Common myeloid progenitor, CD34-positive (primary cell): ENCODE measurements at regions not wholly inside any gene's neighbourhood (a gene's known extent, or its start where the extent isn't known, plus 50 kb on each side); places are given as distances from the start of the nearest gene placed in this dataset.

Experiments
- CTCF ChIA-PET: fragments of 350-600 bp; sonication (Branson Sonifier 250); formaldehyde crosslinking; loops from one replicate; lab custom pipeline; 2021; ENCODE audit warnings: antibody characterized with exemption; lab: Charles Lee
- POLR2A ChIA-PET: fragments of 350-600 bp; sonication (Branson Sonifier 250); formaldehyde crosslinking; loops from one replicate; lab custom pipeline; 2021; ENCODE audit warnings: antibody characterized with exemption; lab: Charles Lee
- DNase-seq, 3 donors: peaks; one replicate each; pipeline versions ENCODE4 v3.0.0 to v3.0.0-alpha.2; 2013
- H3K27ac ChIP-seq, 2 experiments: 1 replicate in 1 of 2; 2 replicates in 1 of 2; pipeline ENCODE4 v1.7.0; 2013; ENCODE audit warnings: inconsistent platforms in 2 of 2, low read length in 2 of 2, mild to moderate bottlenecking in 2 of 2, low read depth in 1 of 2, moderate library complexity in 1 of 2; ENCODE audit not compliant: severe bottlenecking in 2 of 2, insufficient read depth in 1 of 2, poor library complexity in 1 of 2
- H3K27me3 ChIP-seq, 5 experiments: replicated peaks in 2 of 5; 1 replicate in 3 of 5; 2 replicates in 2 of 5; pipeline versions ENCODE4 v1.6.1 to v1.7.0; 2013; ENCODE audit warnings: low read length in 4 of 5, mild to moderate bottlenecking in 2 of 5, moderate library complexity in 2 of 5, inconsistent platforms in 1 of 5; ENCODE audit not compliant: insufficient read depth in 5 of 5, control insufficient read depth in 4 of 5
- H3K36me3 ChIP-seq, 4 experiments: 1 replicate in 2 of 4; 2 replicates in 2 of 4; pipeline versions ENCODE4 v1.6.1 to v1.7.0; 2013; ENCODE audit warnings: low read length in 3 of 4, control low read depth in 1 of 4, mild to moderate bottlenecking in 1 of 4; ENCODE audit not compliant: control insufficient read depth in 4 of 4, insufficient read depth in 4 of 4
- H3K4me1 ChIP-seq, 4 experiments: 1 replicate in 3 of 4; 2 replicates in 1 of 4; pipeline versions ENCODE4 v1.6.1 to v1.7.1; 2013; ENCODE audit warnings: low read length in 3 of 4, mild to moderate bottlenecking in 3 of 4, control low read depth in 1 of 4, inconsistent platforms in 1 of 4, moderate library complexity in 1 of 4; ENCODE audit not compliant: control insufficient read depth in 4 of 4, insufficient read depth in 4 of 4; ENCODE audit errors: control extremely low read depth in 1 of 4
- H3K4me3 ChIP-seq, 7 experiments: 1 replicate in 4 of 7; 2 replicates in 3 of 7; pipeline versions ENCODE4 v1.5.1 to v1.7.0; 2013; ENCODE audit warnings: mild to moderate bottlenecking in 7 of 7, low read length in 6 of 7, moderate library complexity in 6 of 7, inconsistent platforms in 2 of 7, low read depth in 2 of 7, control low read depth in 1 of 7; ENCODE audit not compliant: insufficient read depth in 4 of 7, control insufficient read depth in 1 of 7; ENCODE audit errors: extremely low read depth in 1 of 7
- H3K9me3 ChIP-seq, 5 experiments: 1 replicate in 4 of 5; 2 replicates in 1 of 5; pipeline versions ENCODE4 v1.6.1 to v1.7.1; 2013; ENCODE audit warnings: low read length in 4 of 5, mild to moderate bottlenecking in 2 of 5, inconsistent platforms in 1 of 5, low read depth in 1 of 5, moderate library complexity in 1 of 5; ENCODE audit not compliant: control insufficient read depth in 4 of 5, insufficient read depth in 2 of 5; ENCODE audit errors: control extremely low read depth in 1 of 5
- WGBS: methylation state at CpG from one replicate; pipeline ENCODE4 v1.1.5; 2013; ENCODE audit not compliant: insufficient coverage; 5-methylcytosine and 5-hydroxymethylcytosine counted together

GRCh38 chr10:9656996-9657395 is 1360.7 kb upstream of the CELF2 start:
- Histone ChIP-seq H3K4me3 (no peak overlapping the region), H3K27me3 (no peaks in the 10 kb centered on the region), H3K9me3 (peaks cover 0 to 3% (median 0%) of the 10 kb centered on the region in 5 experiments), H3K27ac (no peak overlapping the region), H3K4me1 (no peaks in the 10 kb centered on the region), H3K36me3 (no peaks in the 10 kb centered on the region)
- ChIA-PET POLR2A (no interaction called here), CTCF (no interaction called here)
- DNase-seq = no peak
- WGBS = no CpG with 5 or more reads among the region's 1 CpG

- H3K4me3 ChIP-seq = no peak overlapping the region
- no peaks in the 10 kb centered on the region for H3K4me1 ChIP-seq
- no peak for DNase-seq
- ChIA-PET POLR2A (no interaction called here), CTCF (no interaction called here)
- no peak overlapping the region for H3K27ac ChIP-seq
- no peaks in the 10 kb centered on the region for H3K27me3 ChIP-seq
- H3K9me3 ChIP-seq = peaks cover 0 to 4% (median 2%) of the 10 kb centered on the region in 5 experiments
- 96% methylated on average over 2 of the region's 2 CpGs for WGBS
- H3K36me3 ChIP-seq = no peaks in the 10 kb centered on the region
Measured at GRCh38 chr10:9657530-9657929, 1360.1 kb upstream of the CELF2 start.

GRCh38 chr10:9668411-9668810 is 1349.3 kb upstream of the CELF2 start:
- peaks cover 0 to 9% (median 0%) of the 10 kb centered on the region in 5 experiments for H3K9me3 ChIP-seq
- WGBS = 100% methylated on average over 3 of the region's 3 CpGs
- POLR2A ChIA-PET = no interaction called here
- no peak for DNase-seq
- CTCF ChIA-PET = no interaction called here
- H3K27me3 ChIP-seq = no peaks in the 10 kb centered on the region
- H3K4me3 ChIP-seq = no peak overlapping the region
- no peak overlapping the region for H3K27ac ChIP-seq
- H3K4me1 ChIP-seq = no peaks in the 10 kb centered on the region
- no peaks in the 10 kb centered on the region for H3K36me3 ChIP-seq

DNA sequence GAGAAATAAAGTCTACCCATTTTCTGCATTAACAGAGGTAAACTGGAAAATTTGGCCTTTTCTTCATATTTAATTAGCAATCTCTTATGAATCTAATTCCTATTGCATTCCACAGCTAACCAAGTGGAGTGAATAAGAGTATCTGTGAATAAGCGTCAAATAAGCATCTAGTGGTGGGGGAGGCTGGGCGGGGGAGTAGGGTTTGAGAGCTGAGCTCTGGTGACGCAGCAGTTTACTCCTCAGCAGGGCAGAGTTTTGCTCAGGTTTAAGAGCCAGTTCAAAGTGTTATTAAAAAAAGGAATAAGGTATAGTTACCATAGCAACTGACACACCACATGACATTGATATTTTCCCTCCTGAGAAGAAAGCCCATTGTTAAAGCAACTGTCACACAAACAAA is 1346.8 kb upstream of the CELF2 start:
- ChIA-PET POLR2A (no interaction called here), CTCF (no interaction called here)
- Histone ChIP-seq H3K27me3 (no peaks in the 10 kb centered on the region), H3K4me3 (no peak overlapping the region), H3K27ac (no peak overlapping the region), H3K9me3 (peaks cover 0 to under 1% (median 0%) of the 10 kb centered on the region in 5 experiments), H3K4me1 (no peaks in the 10 kb centered on the region), H3K36me3 (no peaks in the 10 kb centered on the region)
- 90% methylated on average over 2 of the region's 3 CpGs for WGBS
- peak in 1 of 3 donors; percentile 7 for DNase-seq

DNA sequence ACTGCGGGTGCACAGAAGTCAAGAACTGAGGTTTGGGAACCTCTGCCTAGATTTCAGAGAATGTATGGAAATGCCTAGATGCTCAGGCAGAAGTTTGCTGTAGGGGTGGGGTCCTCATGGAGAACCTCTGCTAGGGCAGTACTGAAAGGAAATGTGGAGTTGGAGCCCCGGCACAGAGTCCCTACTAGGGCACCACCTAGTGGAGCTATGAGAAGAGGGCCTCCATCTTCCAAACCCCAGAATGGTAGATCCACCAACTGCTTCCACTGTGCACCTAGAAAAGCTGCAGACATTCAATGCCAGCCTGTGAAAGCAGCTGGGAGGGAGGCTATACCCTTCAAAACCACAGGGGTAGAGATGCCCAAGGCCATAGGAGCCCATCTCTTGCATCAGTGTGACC is 1336.0 kb upstream of the CELF2 start:
- Histone ChIP-seq H3K4me1 (no peaks in the 10 kb centered on the region), H3K27ac (no peak overlapping the region), H3K36me3 (no peaks in the 10 kb centered on the region), H3K9me3 (peaks cover 0 to 16% (median 2%) of the 10 kb centered on the region in 5 experiments), H3K4me3 (no peak overlapping the region), H3K27me3 (no peaks in the 10 kb centered on the region)
- ChIA-PET POLR2A (no interaction called here), CTCF (no interaction called here)
- 95% methylated on average over 2 of the region's 2 CpGs for WGBS
- DNase-seq = no peak

GRCh38 chr10:9682802-9683201 is 1334.9 kb upstream of the CELF2 start:
- H3K27ac ChIP-seq = no peak overlapping the region
- no peaks in the 10 kb centered on the region for H3K4me1 ChIP-seq
- CTCF ChIA-PET = no interaction called here
- WGBS = no CpG with 5 or more reads among the region's 1 CpG
- H3K4me3 ChIP-seq = no peak overlapping the region
- DNase-seq = no peak
- H3K9me3 ChIP-seq = peaks cover 0 to 16% (median 2%) of the 10 kb centered on the region in 5 experiments
- H3K27me3 ChIP-seq = no peaks in the 10 kb centered on the region
- no peaks in the 10 kb centered on the region for H3K36me3 ChIP-seq
- POLR2A ChIA-PET = no interaction called here

- no CpG with 5 or more reads among the region's 1 CpG for WGBS
- CTCF ChIA-PET = no interaction called here
- no peaks in the 10 kb centered on the region for H3K4me1 ChIP-seq
- no peak for DNase-seq
- no peak overlapping the region for H3K4me3 ChIP-seq
- POLR2A ChIA-PET = no interaction called here
- H3K27ac ChIP-seq = no peak overlapping the region
- peaks cover 0 to 16% (median 2%) of the 10 kb centered on the region in 5 experiments for H3K9me3 ChIP-seq
- no peaks in the 10 kb centered on the region for H3K27me3 ChIP-seq
- no peaks in the 10 kb centered on the region for H3K36me3 ChIP-seq
Measured at GRCh38 chr10:9684186-9684585, 1333.5 kb upstream of the CELF2 start.
